GM23338 (cell line): ENCODE measurements at regions not wholly inside any gene's neighbourhood (a gene's known extent, or its start where the extent isn't known, plus 50 kb on each side); places are given as distances from the start of the nearest gene placed in this dataset.

Source experiments
- CREB1 ChIP-seq: fragments of 250-450 bp; sonication (Bioruptor Pico); IDR thresholded peaks from 2 replicates; pipeline ENCODE4 v1.5.0; 2020; ENCODE audit warnings: low read depth, mild to moderate bottlenecking, moderate library complexity
- ETS1 ChIP-seq: IDR thresholded peaks from 2 replicates; pipeline ENCODE4 v1.6.1; 2016; ENCODE audit warnings: antibody characterized with exemption
- EZH2 ChIP-seq: fragments of 200-600 bp; sonication (generic); IDR thresholded peaks from one replicate; pipeline ENCODE4 v1.8.0; 2017; ENCODE audit warnings: antibody characterized with exemption, mild to moderate bottlenecking, low read depth; ENCODE audit not compliant: unreplicated experiment
- EZH2phosphoT487 ChIP-seq: fragments of 200-600 bp; sonication (generic); IDR thresholded peaks from one replicate; pipeline ENCODE4 v1.8.1; 2018; ENCODE audit warnings: antibody characterized with exemption; ENCODE audit not compliant: unreplicated experiment
- JUNB ChIP-seq: IDR thresholded peaks from one replicate; pipeline ENCODE4 v1.6.1; 2016; ENCODE audit warnings: antibody characterized with exemption; ENCODE audit not compliant: unreplicated experiment
- NANOG ChIP-seq: IDR thresholded peaks from 2 replicates; pipeline ENCODE4 v1.6.1; 2016; ENCODE audit warnings: antibody characterized with exemption, borderline replicate concordance
- POLR2AphosphoS5 ChIP-seq: IDR thresholded peaks from 2 replicates; pipeline ENCODE4 v1.6.1; 2016; ENCODE audit warnings: antibody characterized with exemption, low read depth
- ZNF114 ChIP-seq: fragments of 250-450 bp; sonication (Bioruptor Pico); IDR thresholded peaks from 2 replicates; pipeline ENCODE4 v1.5.0; 2020; ENCODE audit warnings: mild to moderate bottlenecking, moderate library complexity
- ZNF331 ChIP-seq: fragments of 250-450 bp; sonication (Bioruptor Pico); IDR thresholded peaks from 2 replicates; pipeline ENCODE4 v1.5.0; 2020; ENCODE audit warnings: low read depth, mild to moderate bottlenecking, moderate library complexity
- TF ChIP-seq, protein P1 (sequence below), 2 experiments: fragments of 200-600 bp in 1 of 2; sonication (generic) in 1 of 2; conservative IDR thresholded peaks; 2 replicates each; pipeline versions ENCODE4 v1.5.1 to v1.6.1; 2016 to 2017; ENCODE audit warnings: antibody characterized with exemption in 2 of 2, low read depth in 2 of 2, mild to moderate bottlenecking in 2 of 2, moderate library complexity in 1 of 2
- TF ChIP-seq, protein P2 (sequence below): IDR thresholded peaks from one replicate; pipeline ENCODE4 v1.6.1; 2018; ENCODE audit warnings: antibody characterized with exemption; ENCODE audit not compliant: unreplicated experiment

GRCh38 chr2:173578404-173579107 is 223.9 kb downstream of the CDCA7 start:
- TF ChIP-seq, protein P1, sequence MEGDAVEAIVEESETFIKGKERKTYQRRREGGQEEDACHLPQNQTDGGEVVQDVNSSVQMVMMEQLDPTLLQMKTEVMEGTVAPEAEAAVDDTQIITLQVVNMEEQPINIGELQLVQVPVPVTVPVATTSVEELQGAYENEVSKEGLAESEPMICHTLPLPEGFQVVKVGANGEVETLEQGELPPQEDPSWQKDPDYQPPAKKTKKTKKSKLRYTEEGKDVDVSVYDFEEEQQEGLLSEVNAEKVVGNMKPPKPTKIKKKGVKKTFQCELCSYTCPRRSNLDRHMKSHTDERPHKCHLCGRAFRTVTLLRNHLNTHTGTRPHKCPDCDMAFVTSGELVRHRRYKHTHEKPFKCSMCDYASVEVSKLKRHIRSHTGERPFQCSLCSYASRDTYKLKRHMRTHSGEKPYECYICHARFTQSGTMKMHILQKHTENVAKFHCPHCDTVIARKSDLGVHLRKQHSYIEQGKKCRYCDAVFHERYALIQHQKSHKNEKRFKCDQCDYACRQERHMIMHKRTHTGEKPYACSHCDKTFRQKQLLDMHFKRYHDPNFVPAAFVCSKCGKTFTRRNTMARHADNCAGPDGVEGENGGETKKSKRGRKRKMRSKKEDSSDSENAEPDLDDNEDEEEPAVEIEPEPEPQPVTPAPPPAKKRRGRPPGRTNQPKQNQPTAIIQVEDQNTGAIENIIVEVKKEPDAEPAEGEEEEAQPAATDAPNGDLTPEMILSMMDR (conservative IDR thresholded peaks at IDR 0.05; ENCODE audit: low read depth in 2 of 2): no peak
- TF ChIP-seq EZH2phosphoT487 (no peak), POLR2AphosphoS5 (no peak), EZH2 (no peak), ZNF114 (no peak), JUNB (no peak), ETS1 (no peak), CREB1 (CRISPR knock-in tag) (no peak), NANOG (no peak), ZNF331 (no peak)
- TF ChIP-seq, protein P2, sequence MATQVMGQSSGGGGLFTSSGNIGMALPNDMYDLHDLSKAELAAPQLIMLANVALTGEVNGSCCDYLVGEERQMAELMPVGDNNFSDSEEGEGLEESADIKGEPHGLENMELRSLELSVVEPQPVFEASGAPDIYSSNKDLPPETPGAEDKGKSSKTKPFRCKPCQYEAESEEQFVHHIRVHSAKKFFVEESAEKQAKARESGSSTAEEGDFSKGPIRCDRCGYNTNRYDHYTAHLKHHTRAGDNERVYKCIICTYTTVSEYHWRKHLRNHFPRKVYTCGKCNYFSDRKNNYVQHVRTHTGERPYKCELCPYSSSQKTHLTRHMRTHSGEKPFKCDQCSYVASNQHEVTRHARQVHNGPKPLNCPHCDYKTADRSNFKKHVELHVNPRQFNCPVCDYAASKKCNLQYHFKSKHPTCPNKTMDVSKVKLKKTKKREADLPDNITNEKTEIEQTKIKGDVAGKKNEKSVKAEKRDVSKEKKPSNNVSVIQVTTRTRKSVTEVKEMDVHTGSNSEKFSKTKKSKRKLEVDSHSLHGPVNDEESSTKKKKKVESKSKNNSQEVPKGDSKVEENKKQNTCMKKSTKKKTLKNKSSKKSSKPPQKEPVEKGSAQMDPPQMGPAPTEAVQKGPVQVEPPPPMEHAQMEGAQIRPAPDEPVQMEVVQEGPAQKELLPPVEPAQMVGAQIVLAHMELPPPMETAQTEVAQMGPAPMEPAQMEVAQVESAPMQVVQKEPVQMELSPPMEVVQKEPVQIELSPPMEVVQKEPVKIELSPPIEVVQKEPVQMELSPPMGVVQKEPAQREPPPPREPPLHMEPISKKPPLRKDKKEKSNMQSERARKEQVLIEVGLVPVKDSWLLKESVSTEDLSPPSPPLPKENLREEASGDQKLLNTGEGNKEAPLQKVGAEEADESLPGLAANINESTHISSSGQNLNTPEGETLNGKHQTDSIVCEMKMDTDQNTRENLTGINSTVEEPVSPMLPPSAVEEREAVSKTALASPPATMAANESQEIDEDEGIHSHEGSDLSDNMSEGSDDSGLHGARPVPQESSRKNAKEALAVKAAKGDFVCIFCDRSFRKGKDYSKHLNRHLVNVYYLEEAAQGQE: no peak
